ENCODE measurements at regions not wholly inside any gene's neighbourhood (a gene's known extent, or its start where the extent isn't known, plus 50 kb on each side); places are given as distances from the start of the nearest gene placed in this dataset.

- no peaks in the 10 kb centered on the region for H4K20me1 ChIP-seq (replicated peaks; ENCODE audit: control insufficient read depth, extremely low read depth, insufficient read depth, low read length)
- dilution Hi-C loops (cut with MboI; ENCODE audit: extremely low pct_ligation_motif_present, low sequenced_read_pairs) (no loop called here), intact Hi-C loops (cut with micrococcal nuclease) (no loop called here)
- CTCF ChIA-PET = no interaction called here
- no peak overlapping the region for H3K4me3 ChIP-seq (replicated peaks in 1 of 3; ENCODE audit: insufficient read depth in 1 of 3, low read depth in 1 of 3, low read length in 3 of 3)
- POLR2A ChIA-PET = no interaction called here
- no peaks in the 10 kb centered on the region for H3K9me1 ChIP-seq (replicated peaks; ENCODE audit: control insufficient read depth, extremely low read depth, insufficient read depth, low read length)
- H3K9ac ChIP-seq (replicated peaks; ENCODE audit: extremely low read depth, insufficient read depth, low read length) = no peak overlapping the region
- H3K79me2 ChIP-seq (ENCODE audit: control insufficient read depth, insufficient read depth, low read length) = no peaks in the 10 kb centered on the region
- no peak overlapping the region for H3K4me2 ChIP-seq (ENCODE audit: insufficient read depth, low read length)
- H3K9me3 ChIP-seq (replicated peaks; ENCODE audit: control insufficient read depth, insufficient read depth, low read length) = no peaks in the 10 kb centered on the region
- H3K27me3 ChIP-seq (ENCODE audit: control insufficient read depth in 2 of 2, insufficient read depth in 2 of 2, low read length in 2 of 2) = no peaks in the 10 kb centered on the region
- FAIRE-seq = no peak
- no peak for DNase-seq (ENCODE audit: low read depth, low spot score)
- no peak overlapping the region for H2AFZ ChIP-seq (ENCODE audit: low read depth, low read length)
- H3K36me3 ChIP-seq (ENCODE audit: control insufficient read depth in 2 of 2, extremely low read depth in 1 of 2, insufficient read depth in 2 of 2, low read length in 2 of 2) = no peaks in the 10 kb centered on the region
- TF ChIP-seq EZH2 (IDR thresholded peaks at IDR 0.05; ENCODE audit: borderline replicate concordance, low read depth, low read length, severe bottlenecking) (no peak), POLR2AphosphoS5 (IDR thresholded peaks at IDR 0.05; ENCODE audit: insufficient read depth, low read depth, low read length) (no peak), POLR2A (IDR thresholded peaks at IDR 0.05; ENCODE audit: low read depth, low read length) (no peak), CTCF (IDR thresholded peaks at IDR 0.05; ENCODE audit: extremely low read depth in 1 of 2, insufficient read depth in 1 of 2, low read depth in 1 of 2, low read length in 2 of 2) (no peak), FOS (IDR thresholded peaks at IDR 0.05; ENCODE audit: borderline replicate concordance, insufficient read depth, low read length) (no peak), JUN (IDR thresholded peaks at IDR 0.05; ENCODE audit: borderline replicate concordance, insufficient read depth, insufficient read length, low read depth) (no peak), MAX (IDR thresholded peaks at IDR 0.05; ENCODE audit: insufficient read depth, insufficient read length) (no peak), MYC (IDR thresholded peaks at IDR 0.05; ENCODE audit: low read depth, low read length) (no peak), GATA2 (IDR thresholded peaks at IDR 0.05; ENCODE audit: insufficient read depth, insufficient read length, low read depth, low read length) (no peak)
- H3K4me1 ChIP-seq (ENCODE audit: control insufficient read depth, extremely low read depth, insufficient read depth, low read length) = no peaks in the 10 kb centered on the region
- no peak overlapping the region for H3K27ac ChIP-seq (ENCODE audit: insufficient read depth, low read depth, low read length)
- BruUV-seq (replicated peaks) = no TSS peak
Observed at GRCh38 chr2:164187121-164187520, 434.2 kb downstream of the GRB14 start.

Data from endothelial cell of umbilical vein (primary cell).